Jurkat, Clone E6-1 (cell line): ENCODE measurements at regions not wholly inside any gene's neighbourhood (a gene's known extent, or its start where the extent isn't known, plus 50 kb on each side); places are given as distances from the start of the nearest gene placed in this dataset.
"Not testable (repeated sequence)": the region's sequence is repeated elsewhere in the genome, so short reads cannot be mapped to it uniquely, and the experiment has no call there.

ENCODE experiments used
- DNase-seq: peaks from one replicate; pipeline ENCODE4 v3.0.0-alpha.2; 2011; ENCODE audit warnings: low read depth, low spot score
- H3K4me3 ChIP-seq: 2 replicates; pipeline ENCODE4 v1.5.1; 2011; ENCODE audit warnings: mild to moderate bottlenecking, low read length, control low read depth, moderate library complexity

DNA sequence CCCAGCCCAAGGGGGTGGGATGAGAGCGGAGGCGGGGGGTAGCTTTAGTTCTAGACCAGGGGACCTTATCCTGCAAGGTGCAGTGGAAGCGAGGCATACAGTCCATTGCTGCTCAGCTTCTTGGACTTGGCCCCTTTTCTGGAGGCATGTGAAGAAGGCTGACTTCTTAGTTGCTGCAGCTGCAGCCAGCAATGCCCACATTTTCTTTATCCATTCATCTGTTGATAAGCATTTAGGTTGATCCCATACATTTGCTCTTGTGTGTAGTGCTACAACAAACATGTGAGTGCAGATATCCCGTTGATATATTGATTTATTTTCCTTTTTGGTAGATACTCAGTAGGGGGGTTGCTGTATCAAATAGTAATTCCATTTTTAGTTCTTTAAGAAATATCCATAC is 461.2 kb upstream of the IMPG1 start:
- no peak overlapping the region for H3K4me3 ChIP-seq
- DNase-seq, result no peak

DNA sequence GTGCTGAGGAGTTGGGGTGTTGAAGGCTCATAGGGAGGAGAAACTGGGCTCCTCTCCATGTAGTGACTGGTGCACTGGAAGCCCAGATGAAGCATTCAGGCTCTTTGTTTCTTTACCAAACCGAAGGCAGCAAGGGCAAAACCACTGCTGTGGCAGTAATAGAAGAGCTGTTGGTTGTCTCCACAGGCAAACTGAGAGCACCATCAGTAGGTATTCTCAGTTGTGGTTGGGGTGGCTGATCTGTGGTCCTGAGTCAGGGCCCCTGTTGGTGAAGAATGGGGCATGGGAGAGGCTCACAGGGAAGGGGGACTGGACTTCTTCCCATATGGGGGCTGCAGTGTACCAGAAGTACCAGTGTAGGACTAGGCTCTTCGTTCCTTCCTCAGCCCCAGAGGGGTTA is 460.2 kb upstream of the IMPG1 start:
- no peak for DNase-seq
- no peak overlapping the region for H3K4me3 ChIP-seq

DNA sequence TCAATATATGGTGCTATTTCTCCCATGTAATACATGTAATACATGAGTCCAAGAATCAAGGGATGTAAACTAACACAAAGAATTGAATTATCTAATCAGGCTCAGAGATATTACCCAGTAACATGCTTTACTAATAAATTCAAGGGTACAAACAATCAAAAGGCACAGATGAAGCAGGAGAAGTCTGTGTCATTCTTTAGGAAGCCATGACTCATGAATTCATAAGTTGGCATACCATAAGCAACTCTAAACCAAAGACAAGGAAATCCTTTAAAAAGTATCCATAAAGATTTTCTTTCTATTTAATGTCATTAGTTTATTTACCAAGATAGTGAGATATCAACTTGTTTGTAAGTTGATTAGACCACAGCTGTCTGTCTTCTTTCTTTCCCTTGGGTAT is 446.0 kb upstream of the IMPG1 start:
- DNase-seq, result no peak
- no peak overlapping the region for H3K4me3 ChIP-seq

DNA sequence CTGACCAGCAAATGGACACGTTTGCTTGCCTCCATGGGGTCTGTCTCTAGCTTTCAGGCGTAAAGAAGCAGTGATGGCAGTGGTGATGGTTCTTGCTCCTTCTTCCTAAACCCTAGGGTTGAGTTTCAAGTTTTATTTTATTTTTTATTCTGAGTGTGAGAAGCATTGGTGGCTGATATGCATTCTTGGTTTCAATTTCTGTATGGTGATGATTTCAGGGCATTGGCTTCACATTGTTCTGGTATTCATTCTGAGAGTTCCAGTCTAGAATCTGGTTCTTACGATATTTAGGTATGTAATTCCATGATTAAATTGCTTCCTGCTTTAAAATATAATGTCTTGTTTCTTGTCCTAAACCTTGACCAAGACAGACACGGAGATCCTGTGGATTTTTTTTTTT is 444.5 kb upstream of the IMPG1 start:
- no peak for DNase-seq
- H3K4me3 ChIP-seq, result no peak overlapping the region

DNA sequence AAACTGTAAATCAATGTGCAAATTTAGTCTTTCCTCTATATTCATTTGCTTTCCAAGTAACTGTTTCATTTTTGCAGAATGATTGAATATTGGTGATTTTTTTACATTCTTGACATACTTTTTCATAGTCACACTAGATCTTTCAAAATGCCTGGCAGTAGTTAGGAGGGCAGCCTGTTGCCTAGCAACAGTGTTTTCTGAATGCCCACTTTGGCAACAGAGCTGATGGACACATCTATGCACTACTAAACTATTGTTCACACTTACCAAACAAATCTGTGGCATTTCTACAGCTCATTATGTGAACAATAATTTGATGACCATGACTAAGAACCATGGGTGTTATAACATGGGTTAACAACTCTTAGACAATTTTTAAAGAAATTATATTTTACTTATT is 438.0 kb upstream of the IMPG1 start:
- H3K4me3 ChIP-seq, result no peak overlapping the region
- no peak for DNase-seq

GRCh38 chr6:76509397-76509796 is 436.9 kb upstream of the IMPG1 start:
- H3K4me3 ChIP-seq, result no peak overlapping the region
- no peak for DNase-seq

- H3K4me3 ChIP-seq, result no peak overlapping the region
- no peak for DNase-seq
Measured at GRCh38 chr6:76506808-76507207, 434.3 kb upstream of the IMPG1 start.

DNA sequence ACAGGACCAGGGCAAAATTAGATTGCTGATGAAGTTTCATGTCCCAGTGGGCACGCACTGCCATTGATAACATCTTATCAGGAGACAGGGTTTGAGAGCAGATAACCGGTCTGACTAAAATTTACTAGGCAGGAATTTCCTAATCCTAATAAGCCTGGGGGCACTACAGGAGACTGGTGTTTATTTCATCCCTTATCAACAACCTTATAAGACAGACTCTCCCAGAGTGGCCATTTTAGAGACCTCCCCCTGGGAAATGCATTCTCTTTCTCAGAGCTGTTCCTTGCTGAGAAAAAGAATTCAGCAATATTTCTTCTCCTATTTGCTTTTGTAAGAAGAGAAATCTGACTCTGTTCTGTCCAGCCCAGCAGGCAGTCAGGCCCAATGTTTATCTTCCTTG is 423.4 kb upstream of the IMPG1 start:
- no peak for DNase-seq
- H3K4me3 ChIP-seq, result no peak overlapping the region

GRCh38 chr6:76491376-76491775 is 418.9 kb upstream of the IMPG1 start:
- not testable (repeated sequence) for H3K4me3 ChIP-seq, DNase-seq

GRCh38 chr6:76490456-76490855 is 418.0 kb upstream of the IMPG1 start:
- DNase-seq, result no peak
- H3K4me3 ChIP-seq, result no peak overlapping the region

GRCh38 chr6:76481101-76481500 is 408.6 kb upstream of the IMPG1 start:
- H3K4me3 ChIP-seq, result no peak overlapping the region
- no peak for DNase-seq

DNA sequence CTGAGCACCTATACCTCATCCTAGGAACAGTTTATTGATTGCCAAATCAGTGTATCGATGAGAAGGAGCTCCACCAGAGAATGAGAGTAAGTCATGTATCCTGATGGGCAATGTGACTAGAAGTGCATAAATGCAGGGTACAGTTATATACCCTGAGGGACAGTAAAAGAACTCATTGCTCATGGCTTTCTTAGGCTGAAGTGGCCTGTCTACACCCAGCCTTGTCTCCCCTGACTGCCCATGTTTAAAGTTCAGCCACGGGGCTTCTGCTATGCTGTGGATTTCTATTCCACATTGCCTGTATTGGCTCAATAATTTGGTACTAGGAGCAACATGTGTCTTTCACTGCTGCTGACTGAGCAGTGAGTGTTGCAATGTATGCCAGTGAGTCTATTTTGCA is 400.4 kb upstream of the IMPG1 start:
- no peak for DNase-seq
- H3K4me3 ChIP-seq, result no peak overlapping the region

DNA sequence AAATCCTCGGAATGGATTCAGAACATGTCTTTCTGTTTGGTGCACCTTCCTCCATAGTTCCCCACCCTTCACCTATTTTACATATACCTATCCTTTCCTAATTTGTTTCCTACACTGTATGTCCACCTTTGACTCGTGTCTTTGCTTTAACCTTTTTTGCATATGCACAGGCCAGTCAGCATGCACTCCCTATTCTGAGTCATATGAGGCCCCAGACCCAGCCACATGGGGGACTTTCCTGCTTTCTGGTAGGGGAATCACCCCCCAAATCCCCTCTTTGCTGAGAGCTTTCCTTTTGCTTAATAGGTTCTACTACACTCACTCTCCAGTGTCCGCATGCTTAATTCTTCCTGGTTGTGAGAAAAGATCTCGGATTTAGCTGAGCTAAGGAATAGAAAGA is 393.8 kb upstream of the IMPG1 start:
- no peak for DNase-seq
- H3K4me3 ChIP-seq, result no peak overlapping the region

DNA sequence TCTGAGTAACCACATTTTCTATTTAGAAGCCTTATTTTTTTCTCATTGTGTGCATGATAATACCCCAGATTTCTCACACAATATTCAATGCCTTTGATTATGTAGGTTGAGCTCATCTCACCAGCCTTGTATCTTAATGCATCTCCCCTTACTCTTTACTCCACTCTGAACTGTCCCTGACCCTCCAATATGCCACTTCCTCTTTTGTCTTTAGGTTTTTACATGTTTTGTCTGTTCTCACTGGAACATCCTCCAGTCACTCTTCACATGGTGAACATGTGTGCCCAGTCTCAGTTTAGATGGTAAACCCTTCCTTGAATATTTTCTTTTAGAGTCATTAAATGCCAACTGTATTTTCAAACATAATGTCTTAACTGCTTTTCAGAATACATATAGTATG is 392.9 kb upstream of the IMPG1 start:
- H3K4me3 ChIP-seq, result no peak overlapping the region
- no peak for DNase-seq

GRCh38 chr6:76453270-76453669 is 380.8 kb upstream of the IMPG1 start:
- no peak for DNase-seq
- no peak overlapping the region for H3K4me3 ChIP-seq

- H3K4me3 ChIP-seq, result no peak overlapping the region
- DNase-seq, result no peak
Measured at GRCh38 chr6:76451926-76452709, 379.7 kb upstream of the IMPG1 start.

GRCh38 chr6:76448109-76448508 is 375.6 kb upstream of the IMPG1 start:
- no peak for DNase-seq

DNA sequence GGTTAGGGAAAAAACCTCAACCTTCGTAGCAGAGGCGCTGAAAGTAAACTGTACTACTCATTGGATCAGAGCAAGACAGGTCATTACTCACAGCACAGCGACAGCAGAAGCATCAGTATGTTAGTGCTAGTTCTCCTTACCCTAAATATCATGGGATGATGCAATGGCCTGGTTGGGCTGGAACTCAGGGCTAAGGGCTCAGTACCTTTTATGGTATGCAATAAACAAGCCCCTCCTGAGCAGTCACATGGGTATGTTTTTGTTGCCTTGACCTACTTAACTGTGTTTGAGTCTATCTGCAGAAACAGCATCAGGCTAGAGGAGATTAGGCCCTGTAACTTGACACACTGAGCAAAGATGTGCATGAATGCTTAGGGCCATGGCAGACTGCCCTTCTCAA is 369.4 kb upstream of the IMPG1 start:
- H3K4me3 ChIP-seq, result no peak overlapping the region
- DNase-seq, result no peak

More at GRCh38 chr6:76448109-76448508, 375.6 kb upstream of the IMPG1 start:
- no peak overlapping the region for H3K4me3 ChIP-seq

DNA sequence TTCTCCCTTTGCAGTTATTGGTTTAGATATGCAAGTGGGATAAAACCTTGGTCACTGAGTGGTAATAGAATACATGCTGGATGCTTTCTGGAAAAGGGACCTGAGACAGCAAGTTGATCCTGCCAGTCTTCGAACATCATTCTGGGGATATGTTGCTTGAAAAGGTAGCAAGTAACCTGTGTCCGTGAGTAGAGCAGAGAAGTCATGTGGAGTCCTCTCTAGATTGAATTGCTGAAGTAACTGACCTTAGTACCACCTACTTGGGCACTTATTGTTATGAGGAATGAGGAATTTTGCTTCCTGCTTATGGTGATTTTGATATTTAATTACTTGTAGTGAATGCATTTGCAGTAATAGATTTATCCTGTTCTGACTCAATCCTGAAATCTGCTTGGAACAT is 367.3 kb upstream of the IMPG1 start:
- no peak for DNase-seq
- H3K4me3 ChIP-seq, result no peak overlapping the region

DNA sequence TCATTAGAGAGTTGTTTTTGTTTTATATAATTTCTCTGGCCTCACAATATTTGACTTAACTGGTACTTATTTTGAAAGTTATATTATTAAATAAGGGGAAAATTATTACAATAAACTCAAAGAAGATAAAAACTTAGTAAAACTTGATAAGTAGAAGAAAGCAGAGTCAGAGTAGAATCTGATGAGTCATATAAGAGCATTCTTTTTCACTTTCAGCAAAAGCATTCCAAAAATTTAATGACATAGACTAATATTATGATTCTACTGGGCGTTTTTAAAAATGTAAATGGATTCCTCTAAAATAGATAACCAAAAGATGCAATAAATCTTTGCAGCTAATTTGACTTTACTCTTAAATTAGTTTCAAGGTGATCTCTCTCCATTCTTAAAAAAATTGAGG is 366.3 kb upstream of the IMPG1 start:
- H3K4me3 ChIP-seq, result no peak overlapping the region
- DNase-seq, result no peak

DNA sequence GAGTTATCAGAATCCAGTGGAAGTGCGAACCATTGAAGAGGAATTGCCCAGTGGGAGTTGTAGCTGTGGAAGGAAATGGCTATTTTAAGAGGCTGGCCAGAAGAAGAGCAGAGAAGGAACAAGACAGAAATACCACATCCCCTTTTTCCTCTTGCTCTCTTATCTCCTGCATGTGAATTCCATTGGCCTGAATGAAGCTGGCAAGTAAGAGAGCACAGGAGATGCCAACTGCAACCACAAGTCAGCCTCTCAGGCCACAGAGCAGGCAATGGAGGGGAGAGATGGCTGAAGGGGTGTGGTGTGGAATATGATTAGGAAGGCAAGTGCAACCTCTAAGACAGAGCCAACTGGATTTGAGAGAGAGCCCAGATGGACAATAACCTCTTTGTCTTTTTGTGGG is 362.7 kb upstream of the IMPG1 start:
- no peak overlapping the region for H3K4me3 ChIP-seq
- no peak for DNase-seq
